Gastrocnemius medialis (tissue), 4 donors: ENCODE measurements at regions not wholly inside any gene's neighbourhood (a gene's known extent, or its start where the extent isn't known, plus 50 kb on each side); places are given as distances from the start of the nearest gene placed in this dataset.

Experiments
- ATAC-seq, 2 donors: fragments of 150-250 bp; one replicate each; pipeline ENCODE4 v1.9.1; 2016
- DNase-seq, 2 donors: peaks; one replicate each; pipeline ENCODE4 v3.0.0-alpha.2; 2019
- H3K27ac ChIP-seq, 4 donors: fragments of 200-600 bp; sonication (generic); 1 replicate in 1 of 4; 2 replicates in 3 of 4; pipeline ENCODE4 v1.5.1; 2016 to 2018; ENCODE audit warnings: mild to moderate bottlenecking in 2 of 4, moderate library complexity in 1 of 4
- H3K27me3 ChIP-seq, 3 donors: fragments of 200-600 bp; sonication (generic) in 2 of 3; 1 replicate in 1 of 3; 2 replicates in 2 of 3; pipeline versions ENCODE4 v1.5.1 to v1.6.0; 2016 to 2019; ENCODE audit warnings: mild to moderate bottlenecking in 1 of 3, moderate library complexity in 1 of 3
- H3K36me3 ChIP-seq, 2 donors: fragments of 200-600 bp; sonication (generic) in 1 of 2; one replicate each; pipeline ENCODE4 v1.5.1; 2017 to 2018
- H3K4me1 ChIP-seq, 2 donors: fragments of 200-600 bp; sonication (generic) in 1 of 2; one replicate each; pipeline ENCODE4 v1.5.1; 2016 to 2017; ENCODE audit warnings: mild to moderate bottlenecking in 2 of 2
- H3K4me3 ChIP-seq, 4 donors: fragments of 200-600 bp; sonication (generic) in 3 of 4; 1 replicate in 1 of 4; 2 replicates in 3 of 4; pipeline ENCODE4 v1.5.1; 2016 to 2019; ENCODE audit warnings: mild to moderate bottlenecking in 2 of 4
- H3K9me3 ChIP-seq, 3 donors: fragments of 200-600 bp; sonication (generic) in 2 of 3; 1 replicate in 1 of 3; 2 replicates in 2 of 3; pipeline ENCODE4 v1.5.1; 2016 to 2019
- CTCF ChIP-seq, 5 experiments: fragments of 450-650 bp in 3 of 5; fragments of 200-600 bp in 2 of 5; sonication (generic) in 2 of 5; IDR thresholded peaks in 4 of 5; conservative IDR thresholded peaks in 1 of 5; 1 replicate in 4 of 5; 2 replicates in 1 of 5; pipeline ENCODE4 v1.5.1; 2016 to 2019; ENCODE audit warnings: antibody characterized with exemption in 5 of 5, mild to moderate bottlenecking in 3 of 5, moderate library complexity in 3 of 5
- POLR2A ChIP-seq, 2 donors: fragments of 450-650 bp; IDR thresholded peaks; one replicate each; pipeline ENCODE4 v1.6.1; 2017; ENCODE audit warnings: antibody characterized with exemption in 2 of 2, mild to moderate bottlenecking in 2 of 2, moderate library complexity in 2 of 2
- in situ Hi-C, 4 donors: fragments of 200-750 bp; cut with MboI; loops; one replicate each; pipeline versions ENCODE4 v1.15.0 to v1.8.0; 2017; ENCODE audit warnings: low sequenced_read_pairs in 4 of 4
- intact Hi-C: fragments of 100-400 bp; cut with DNase I; formaldehyde crosslinking; loops from one replicate; pipeline ENCODE4 v1.15.1; 2023; ENCODE audit warnings: low total_unique reads

GRCh38 chr11:112643416-112643815 lies 317.8 kb upstream of the NCAM1 start:
- in situ Hi-C loops (no loop called here), intact Hi-C loops (loop anchor here (5.0 kb wide), 1 partner anchor 46 kb away; no protein-coding TSS in a partner anchor)
- Histone ChIP-seq H3K36me3 (no peaks in the 10 kb centered on the region), H3K4me1 (no peaks in the 10 kb centered on the region), H3K9me3 (peaks cover 0 to 11% (median 2%) of the 10 kb centered on the region in 3 donors), H3K27me3 (no peaks in the 10 kb centered on the region), H3K4me3 (no peak overlapping the region), H3K27ac (no peak overlapping the region)
- no peak for DNase-seq
- no peak for TF ChIP-seq POLR2A (IDR thresholded peaks at IDR 0.05)
- no peak for TF ChIP-seq CTCF (IDR thresholded peaks at IDR 0.05 in 4 of 5, conservative IDR thresholded peaks at IDR 0.05 in 1 of 5)
- ATAC-seq = no peak

GRCh38 chr11:112644410-112645131 lies 316.6 kb upstream of the NCAM1 start:
- H3K36me3 ChIP-seq = no peaks in the 10 kb centered on the region
- peaks cover 0 to 2% of the 10 kb centered on the region in 2 donors for H3K4me1 ChIP-seq
- in situ Hi-C loops = no loop called here
- no peak overlapping the region for H3K4me3 ChIP-seq
- no peaks in the 10 kb centered on the region for H3K27me3 ChIP-seq
- DNase-seq (no peak), ATAC-seq (no peak)
- H3K9me3 ChIP-seq = peaks cover 0 to 2% (median 1%) of the 10 kb centered on the region in 3 donors
- H3K27ac ChIP-seq = no peak overlapping the region
- intact Hi-C loops = loop anchor here (5.0 kb wide), 1 partner anchor 47 kb away; no protein-coding TSS in a partner anchor
- TF ChIP-seq POLR2A (IDR thresholded peaks at IDR 0.05) (no peak), CTCF (IDR thresholded peaks at IDR 0.05 in 4 of 5, conservative IDR thresholded peaks at IDR 0.05 in 1 of 5) (no peak)

- Histone ChIP-seq H3K36me3 (no peaks in the 10 kb centered on the region), H3K27ac (peak overlapping the region in 3 of 4 donors; percentile 55 to 73 (median 71)), H3K9me3 (no peaks in the 10 kb centered on the region), H3K4me3 (no peak overlapping the region), H3K27me3 (no peaks in the 10 kb centered on the region), H3K4me1 (peaks cover 48 to 52% of the 10 kb centered on the region in 2 donors)
- TF ChIP-seq POLR2A (IDR thresholded peaks at IDR 0.05) (no peak), CTCF (IDR thresholded peaks at IDR 0.05 in 4 of 5, conservative IDR thresholded peaks at IDR 0.05 in 1 of 5) (no peak)
- in situ Hi-C loops (no loop called here), intact Hi-C loops (loop anchor here (2.0 to 5.0 kb wide), 2 partner anchors 132 to 357 kb away; no protein-coding TSS in a partner anchor)
- ATAC-seq (no peak), DNase-seq (no peak)
These were observed 311.4 kb upstream of the NCAM1 start for GRCh38 chr11:112649856-112650255.

GRCh38 chr11:112650527-112650926 lies 310.7 kb upstream of the NCAM1 start:
- intact Hi-C loops = loop anchor here (2.0 to 5.0 kb wide), 2 partner anchors 132 to 358 kb away; no protein-coding TSS in a partner anchor
- DNase-seq (peak; percentile 52 to 53), ATAC-seq (peak; percentile 81 to 90)
- in situ Hi-C loops = no loop called here
- H3K27me3 ChIP-seq = no peaks in the 10 kb centered on the region
- TF ChIP-seq CTCF (IDR thresholded peaks at IDR 0.05 in 4 of 5, conservative IDR thresholded peaks at IDR 0.05 in 1 of 5) (no peak), POLR2A (IDR thresholded peaks at IDR 0.05) (no peak)
- no peaks in the 10 kb centered on the region for H3K36me3 ChIP-seq
- no peak overlapping the region for H3K4me3 ChIP-seq
- no peaks in the 10 kb centered on the region for H3K9me3 ChIP-seq
- H3K27ac ChIP-seq = peak overlapping the region; percentile 55 to 73 (median 68)
- peaks cover 52 to 58% of the 10 kb centered on the region in 2 donors for H3K4me1 ChIP-seq
